ENCODE measurements at regions not wholly inside any gene's neighbourhood (a gene's known extent, or its start where the extent isn't known, plus 50 kb on each side); places are given as distances from the start of the nearest gene placed in this dataset.

DNA sequence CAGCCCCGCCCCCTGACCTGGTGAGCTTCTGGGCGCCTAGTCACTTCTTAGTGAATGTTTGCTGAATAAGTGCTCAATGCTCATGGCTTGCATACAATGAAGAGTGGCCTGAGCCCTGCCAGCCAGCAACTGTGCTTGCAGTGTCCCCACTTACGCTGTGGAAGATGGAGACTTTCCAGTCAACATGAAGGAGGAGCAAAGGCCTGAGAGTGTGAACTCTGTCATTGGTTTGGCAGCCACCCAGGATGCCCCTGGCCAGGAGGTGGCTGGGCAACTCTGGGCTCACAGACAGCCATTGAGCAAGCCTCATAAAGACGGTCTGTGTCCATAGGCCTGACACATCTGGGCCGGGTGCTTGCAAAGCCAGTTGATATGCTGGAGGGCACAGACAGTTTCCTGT is 72.1 kb upstream of the MAMLD1 start:
- Histone ChIP-seq H3K9me3 (no peaks in the 10 kb centered on the region), H3K27me3 (no peaks in the 10 kb centered on the region), H3K4me3 (no peak overlapping the region), H3K4me1 (no peaks in the 10 kb centered on the region), H3K36me3 (no peaks in the 10 kb centered on the region), H3K27ac (no peak overlapping the region)
- TF ChIP-seq POLR2A (IDR thresholded peaks at IDR 0.05), result no peak
- TF ChIP-seq EP300 (IDR thresholded peaks at IDR 0.05), result no peak
- no peak for TF ChIP-seq POLR2AphosphoS5 (IDR thresholded peaks at IDR 0.05)
- TF ChIP-seq, protein P1, sequence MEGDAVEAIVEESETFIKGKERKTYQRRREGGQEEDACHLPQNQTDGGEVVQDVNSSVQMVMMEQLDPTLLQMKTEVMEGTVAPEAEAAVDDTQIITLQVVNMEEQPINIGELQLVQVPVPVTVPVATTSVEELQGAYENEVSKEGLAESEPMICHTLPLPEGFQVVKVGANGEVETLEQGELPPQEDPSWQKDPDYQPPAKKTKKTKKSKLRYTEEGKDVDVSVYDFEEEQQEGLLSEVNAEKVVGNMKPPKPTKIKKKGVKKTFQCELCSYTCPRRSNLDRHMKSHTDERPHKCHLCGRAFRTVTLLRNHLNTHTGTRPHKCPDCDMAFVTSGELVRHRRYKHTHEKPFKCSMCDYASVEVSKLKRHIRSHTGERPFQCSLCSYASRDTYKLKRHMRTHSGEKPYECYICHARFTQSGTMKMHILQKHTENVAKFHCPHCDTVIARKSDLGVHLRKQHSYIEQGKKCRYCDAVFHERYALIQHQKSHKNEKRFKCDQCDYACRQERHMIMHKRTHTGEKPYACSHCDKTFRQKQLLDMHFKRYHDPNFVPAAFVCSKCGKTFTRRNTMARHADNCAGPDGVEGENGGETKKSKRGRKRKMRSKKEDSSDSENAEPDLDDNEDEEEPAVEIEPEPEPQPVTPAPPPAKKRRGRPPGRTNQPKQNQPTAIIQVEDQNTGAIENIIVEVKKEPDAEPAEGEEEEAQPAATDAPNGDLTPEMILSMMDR (IDR thresholded peaks at IDR 0.05), result no peak
- 87% methylated on average over 4 of the region's 5 CpGs for WGBS
- DNase-seq (ENCODE audit: low spot score in 2 of 2), result no peak

DNA sequence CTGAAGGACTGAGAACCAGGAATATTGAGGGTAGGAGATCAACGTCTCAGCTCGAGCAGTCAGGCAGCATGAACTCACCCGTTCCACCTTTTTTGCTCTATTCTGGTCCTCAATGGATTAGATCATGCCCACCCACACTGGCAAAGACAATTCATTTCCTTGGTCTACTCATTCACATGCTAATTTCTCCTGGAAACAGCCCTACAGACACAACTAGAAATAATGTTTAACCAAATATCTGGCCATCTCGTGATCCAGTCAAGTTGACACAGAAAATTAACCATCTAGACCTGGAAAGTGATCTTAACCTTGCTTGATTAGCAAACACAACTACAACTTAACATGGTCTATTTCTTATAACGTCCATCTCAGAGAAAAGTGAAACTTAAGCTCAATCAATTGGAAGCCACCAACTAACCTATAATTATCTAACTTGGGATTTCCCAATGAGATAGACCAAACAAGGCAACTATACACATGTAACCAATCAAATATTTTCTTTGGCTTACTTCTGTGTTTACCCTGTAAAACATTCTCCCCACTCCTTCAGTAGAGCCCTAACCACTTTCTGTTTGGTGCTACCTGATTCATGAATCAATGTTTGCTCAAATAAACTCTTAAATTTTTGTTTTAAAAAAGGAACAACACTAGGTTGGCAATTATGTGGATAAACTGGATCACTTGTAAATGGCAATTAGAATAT is 69.7 kb upstream of the MAMLD1 start:
- WGBS, result 66% methylated on average over 5 of the region's 5 CpGs
- no peak overlapping the region for H3K4me3 ChIP-seq
- H3K27ac ChIP-seq, result no peak overlapping the region
- no peaks in the 10 kb centered on the region for H3K27me3 ChIP-seq
- TF ChIP-seq POLR2A (IDR thresholded peaks at IDR 0.05) (no peak), EP300 (IDR thresholded peaks at IDR 0.05) (no peak), POLR2AphosphoS5 (IDR thresholded peaks at IDR 0.05) (no peak)
- TF ChIP-seq, protein P1 (IDR thresholded peaks at IDR 0.05), result no peak
- no peaks in the 10 kb centered on the region for H3K9me3 ChIP-seq
- H3K36me3 ChIP-seq, result no peaks in the 10 kb centered on the region
- H3K4me1 ChIP-seq, result no peaks in the 10 kb centered on the region
- DNase-seq (ENCODE audit: low spot score in 2 of 2), result no peak

DNA sequence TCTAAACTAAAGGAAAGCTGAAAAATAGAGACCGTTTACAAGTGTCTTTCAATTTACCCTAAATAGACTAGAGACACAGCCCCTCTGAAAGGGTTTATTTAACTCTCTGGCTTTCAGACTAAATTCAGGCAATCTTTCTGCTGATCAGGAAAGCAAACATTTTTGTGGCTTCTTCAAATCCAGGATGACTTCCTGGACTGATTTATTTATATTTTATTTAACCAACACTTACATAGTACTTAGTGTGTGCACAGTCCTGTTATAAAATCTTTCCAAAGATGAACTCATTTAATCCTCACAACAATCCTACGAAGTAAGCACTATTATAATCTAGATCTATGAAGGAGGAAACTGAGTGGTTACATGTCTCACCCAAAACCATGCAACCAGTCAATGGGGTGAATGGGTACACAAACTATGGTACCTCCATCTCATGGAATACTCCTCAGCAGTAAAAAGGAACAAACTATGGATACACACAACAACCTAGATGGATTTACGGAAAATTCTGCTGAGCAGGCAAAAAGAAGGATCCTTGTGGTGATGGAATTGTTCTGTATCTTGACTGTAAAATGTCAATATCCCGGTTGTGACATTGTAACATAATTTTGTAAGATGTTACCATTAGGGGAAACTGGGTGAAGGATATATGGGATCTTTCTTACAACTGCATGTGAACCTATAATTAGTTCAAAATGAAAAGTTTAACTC is 64.1 kb upstream of the MAMLD1 start:
- Histone ChIP-seq H3K4me1 (no peaks in the 10 kb centered on the region), H3K9me3 (no peaks in the 10 kb centered on the region), H3K4me3 (no peak overlapping the region), H3K27me3 (no peaks in the 10 kb centered on the region), H3K27ac (no peak overlapping the region), H3K36me3 (no peaks in the 10 kb centered on the region)
- 78% methylated on average over 4 of the region's 4 CpGs for WGBS
- no peak for DNase-seq (ENCODE audit: low spot score in 2 of 2)
- no peak for TF ChIP-seq POLR2A (IDR thresholded peaks at IDR 0.05)
- TF ChIP-seq POLR2AphosphoS5 (IDR thresholded peaks at IDR 0.05), result no peak
- TF ChIP-seq EP300 (IDR thresholded peaks at IDR 0.05), result no peak
- TF ChIP-seq, protein P1 (IDR thresholded peaks at IDR 0.05), result no peak

DNA sequence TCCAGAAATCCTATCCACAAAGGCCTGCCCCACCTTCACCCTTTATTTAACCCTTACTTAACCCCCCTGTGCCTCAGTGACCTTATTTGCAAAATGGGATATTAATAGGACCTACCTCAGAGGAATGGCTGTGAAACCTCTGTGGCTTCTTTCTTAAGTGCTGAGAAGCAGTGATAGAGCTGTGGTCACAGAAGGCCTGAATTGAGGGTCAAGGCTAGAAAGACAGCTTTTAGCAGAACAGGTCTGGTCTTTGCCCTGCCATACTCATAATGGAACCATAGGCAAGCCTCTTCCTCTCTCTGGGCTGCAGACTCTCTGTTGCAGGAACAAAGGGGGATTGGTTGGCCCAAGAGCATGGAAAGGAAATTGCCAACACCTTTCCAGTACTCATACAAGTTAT is 63.5 kb upstream of the MAMLD1 start:
- no peak for TF ChIP-seq EP300 (IDR thresholded peaks at IDR 0.05)
- no peak for DNase-seq (ENCODE audit: low spot score in 2 of 2)
- H3K9me3 ChIP-seq, result no peaks in the 10 kb centered on the region
- no peaks in the 10 kb centered on the region for H3K4me1 ChIP-seq
- no peaks in the 10 kb centered on the region for H3K36me3 ChIP-seq
- no peak overlapping the region for H3K4me3 ChIP-seq
- no peak overlapping the region for H3K27ac ChIP-seq
- no peaks in the 10 kb centered on the region for H3K27me3 ChIP-seq

DNA sequence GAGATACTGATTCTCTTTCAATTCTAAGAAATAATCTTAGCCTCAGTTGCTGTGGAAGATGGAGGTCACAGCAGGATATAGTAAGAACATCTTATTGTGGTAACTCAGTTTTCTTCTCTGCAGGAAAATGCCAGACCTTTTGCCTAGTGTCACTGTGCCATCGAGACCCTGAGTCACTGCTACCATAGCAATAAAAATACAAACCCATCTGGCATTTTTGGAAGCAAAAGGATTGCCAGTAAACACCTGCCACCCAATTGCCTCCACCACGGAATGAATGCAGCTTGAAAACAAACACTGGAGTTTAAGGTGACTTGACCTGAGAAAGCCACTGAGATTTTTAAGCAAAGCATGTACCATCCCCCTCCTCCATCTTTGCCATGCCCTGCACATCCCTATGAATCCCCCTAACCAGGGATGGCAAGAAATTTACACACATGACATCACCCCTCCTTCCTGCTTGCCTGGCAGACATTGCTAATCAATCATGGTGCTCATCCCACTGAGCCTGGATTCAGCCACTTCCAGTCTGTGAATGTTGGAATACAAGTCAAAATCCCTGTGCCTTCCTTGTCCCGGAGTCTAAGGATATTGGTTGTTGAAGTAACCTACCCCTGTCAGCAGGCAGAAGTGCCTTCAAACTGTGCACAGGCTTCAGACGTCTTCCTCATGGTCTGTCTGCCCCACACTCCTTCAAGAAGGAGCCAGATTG is 59.6 kb upstream of the MAMLD1 start:
- Histone ChIP-seq H3K9me3 (no peaks in the 10 kb centered on the region), H3K36me3 (no peaks in the 10 kb centered on the region), H3K4me1 (no peaks in the 10 kb centered on the region), H3K27me3 (no peaks in the 10 kb centered on the region), H3K4me3 (no peak overlapping the region), H3K27ac (no peak overlapping the region)
- TF ChIP-seq, protein P1 (IDR thresholded peaks at IDR 0.05), result no peak
- TF ChIP-seq POLR2A (IDR thresholded peaks at IDR 0.05) (no peak), POLR2AphosphoS5 (IDR thresholded peaks at IDR 0.05) (no peak), EP300 (IDR thresholded peaks at IDR 0.05) (no peak)
- WGBS, result 75% methylated on average over 4 of the region's 4 CpGs
- no peak for DNase-seq (ENCODE audit: low spot score in 2 of 2)
